ENCODE measurements at regions not wholly inside any gene's neighbourhood (a gene's known extent, or its start where the extent isn't known, plus 50 kb on each side); places are given as distances from the start of the nearest gene placed in this dataset.

GRCh38 chr3:95401693-95402092 lies 1338.8 kb downstream of the NSUN3 start:
- DNase-seq = no peak

GRCh38 chr3:95407709-95408463 lies 1345.0 kb downstream of the NSUN3 start:
- no peak for DNase-seq

GRCh38 chr3:95408464-95408862 lies 1345.6 kb downstream of the NSUN3 start:
- DNase-seq = no peak

GRCh38 chr3:95418251-95418650 lies 1355.4 kb downstream of the NSUN3 start:
- no peak for DNase-seq

GRCh38 chr3:95424279-95424678 lies 1361.4 kb downstream of the NSUN3 start:
- no peak for DNase-seq

- DNase-seq = peak; percentile 70
These were observed 1371.6 kb downstream of the NSUN3 start for GRCh38 chr3:95434491-95434890.

GRCh38 chr3:95437409-95437808 lies 1374.5 kb downstream of the NSUN3 start:
- no peak for DNase-seq

- DNase-seq = no peak
These were observed 1375.4 kb downstream of the NSUN3 start for GRCh38 chr3:95438274-95438673.

GRCh38 chr3:95442766-95443165 lies 1371.6 kb upstream of the EPHA6 start:
- DNase-seq = no peak

GRCh38 chr3:95449841-95450240 lies 1364.6 kb upstream of the EPHA6 start:
- no peak for DNase-seq

GRCh38 chr3:95453242-95453641 lies 1361.2 kb upstream of the EPHA6 start:
- no peak for DNase-seq

GRCh38 chr3:95456835-95457234 lies 1357.6 kb upstream of the EPHA6 start:
- DNase-seq = no peak

- DNase-seq = no peak
These were observed 1354.7 kb upstream of the EPHA6 start for GRCh38 chr3:95459706-95460105.

- no peak for DNase-seq
These were observed 1354.1 kb upstream of the EPHA6 start for GRCh38 chr3:95460274-95460673.

- DNase-seq = no peak
These were observed 1352.2 kb upstream of the EPHA6 start for GRCh38 chr3:95462161-95462560.

- DNase-seq = no peak
These were observed 1350.0 kb upstream of the EPHA6 start for GRCh38 chr3:95464346-95464745.

- no peak for DNase-seq
These were observed 1346.1 kb upstream of the EPHA6 start for GRCh38 chr3:95468331-95468730.

- no peak for DNase-seq
These were observed 1340.1 kb upstream of the EPHA6 start for GRCh38 chr3:95474338-95474737.

- DNase-seq = no peak
These were observed 1337.9 kb upstream of the EPHA6 start for GRCh38 chr3:95476534-95476933.

- DNase-seq = no peak
These were observed 1308.2 kb upstream of the EPHA6 start for GRCh38 chr3:95506174-95506573.

GRCh38 chr3:95508124-95508523 lies 1306.3 kb upstream of the EPHA6 start:
- no peak for DNase-seq

- DNase-seq = no peak
These were observed 1302.6 kb upstream of the EPHA6 start for GRCh38 chr3:95511828-95512227.

GRCh38 chr3:95514260-95514659 lies 1300.1 kb upstream of the EPHA6 start:
- no peak for DNase-seq

GRCh38 chr3:95521396-95521795 lies 1293.0 kb upstream of the EPHA6 start:
- DNase-seq = no peak

- no peak for DNase-seq
These were observed 1291.9 kb upstream of the EPHA6 start for GRCh38 chr3:95522449-95522848.
